ENCODE measurements at regions not wholly inside any gene's neighbourhood (a gene's known extent, or its start where the extent isn't known, plus 50 kb on each side); places are given as distances from the start of the nearest gene placed in this dataset.

DNA sequence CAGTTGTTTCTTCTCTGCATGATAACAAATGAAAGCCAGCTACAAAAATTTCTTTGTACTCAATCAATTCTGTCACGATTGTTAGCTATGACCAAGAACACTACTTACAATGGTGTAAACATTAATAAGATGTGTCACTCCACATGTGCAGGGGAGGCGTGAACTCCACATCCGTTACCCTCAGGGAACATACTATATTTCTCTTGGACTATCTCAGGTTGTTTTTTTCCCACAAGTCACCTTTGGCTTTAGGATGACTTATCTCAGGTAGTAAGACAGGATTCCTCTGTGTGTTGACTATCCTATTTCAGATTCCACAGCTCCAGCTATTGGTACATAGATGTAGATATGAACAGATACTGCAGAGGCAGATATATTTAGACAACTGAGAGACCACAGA, 423.3 kb upstream of the GRM7 start:
- TF ChIP-seq, protein P1, sequence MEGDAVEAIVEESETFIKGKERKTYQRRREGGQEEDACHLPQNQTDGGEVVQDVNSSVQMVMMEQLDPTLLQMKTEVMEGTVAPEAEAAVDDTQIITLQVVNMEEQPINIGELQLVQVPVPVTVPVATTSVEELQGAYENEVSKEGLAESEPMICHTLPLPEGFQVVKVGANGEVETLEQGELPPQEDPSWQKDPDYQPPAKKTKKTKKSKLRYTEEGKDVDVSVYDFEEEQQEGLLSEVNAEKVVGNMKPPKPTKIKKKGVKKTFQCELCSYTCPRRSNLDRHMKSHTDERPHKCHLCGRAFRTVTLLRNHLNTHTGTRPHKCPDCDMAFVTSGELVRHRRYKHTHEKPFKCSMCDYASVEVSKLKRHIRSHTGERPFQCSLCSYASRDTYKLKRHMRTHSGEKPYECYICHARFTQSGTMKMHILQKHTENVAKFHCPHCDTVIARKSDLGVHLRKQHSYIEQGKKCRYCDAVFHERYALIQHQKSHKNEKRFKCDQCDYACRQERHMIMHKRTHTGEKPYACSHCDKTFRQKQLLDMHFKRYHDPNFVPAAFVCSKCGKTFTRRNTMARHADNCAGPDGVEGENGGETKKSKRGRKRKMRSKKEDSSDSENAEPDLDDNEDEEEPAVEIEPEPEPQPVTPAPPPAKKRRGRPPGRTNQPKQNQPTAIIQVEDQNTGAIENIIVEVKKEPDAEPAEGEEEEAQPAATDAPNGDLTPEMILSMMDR (IDR thresholded peaks at IDR 0.05): no peak
- no peak for TF ChIP-seq POLR2A (IDR thresholded peaks at IDR 0.05)
